ENCODE measurements at regions not wholly inside any gene's neighbourhood (a gene's known extent, or its start where the extent isn't known, plus 50 kb on each side); places are given as distances from the start of the nearest gene placed in this dataset.

GRCh38 chr4:170526471-170526870 is 436.7 kb upstream of the AADAT start:
- no peaks in the 10 kb centered on the region for H3K27me3 ChIP-seq (ENCODE audit: control insufficient read depth in 3 of 3, insufficient read depth in 3 of 3, low read length in 2 of 3)
- H3K9ac ChIP-seq (ENCODE audit: insufficient read depth in 1 of 2, low read length in 2 of 2): no peak overlapping the region
- no peak for TF ChIP-seq CTCF (IDR thresholded peaks at IDR 0.05; ENCODE audit: control extremely low read depth, extremely low read depth)
- no peak for DNase-seq
- no peak for ATAC-seq (ENCODE audit: insufficient read depth, low FRiP score)
- no peaks in the 10 kb centered on the region for H3K9me3 ChIP-seq (ENCODE audit: control insufficient read depth in 4 of 4, insufficient read depth in 3 of 4, low read length in 3 of 4)
- H3K4me1 ChIP-seq (ENCODE audit: control insufficient read depth in 5 of 5, insufficient read depth in 5 of 5, low read length in 5 of 5): no peaks in the 10 kb centered on the region
- no peak overlapping the region for H3K4me3 ChIP-seq
- H3K27ac ChIP-seq (ENCODE audit: low read depth in 1 of 2, low read length in 1 of 2): no peak overlapping the region
- no peaks in the 10 kb centered on the region for H3K36me3 ChIP-seq (ENCODE audit: control insufficient read depth in 4 of 4, insufficient read depth in 4 of 4, low read length in 4 of 4)
- WGBS, 2 donors: 87 to 88% methylated on average over 1 of the region's 1 CpG

GRCh38 chr4:170522427-170522970 is 432.7 kb upstream of the AADAT start:
- Histone ChIP-seq H3K4me1 (ENCODE audit: control insufficient read depth in 5 of 5, insufficient read depth in 5 of 5, low read length in 5 of 5) (no peaks in the 10 kb centered on the region), H3K9me3 (ENCODE audit: control insufficient read depth in 4 of 4, insufficient read depth in 3 of 4, low read length in 3 of 4) (no peaks in the 10 kb centered on the region), H3K36me3 (ENCODE audit: control insufficient read depth in 4 of 4, insufficient read depth in 4 of 4, low read length in 4 of 4) (no peaks in the 10 kb centered on the region), H3K4me3 (no peak overlapping the region), H3K27ac (ENCODE audit: low read depth in 1 of 2, low read length in 1 of 2) (no peak overlapping the region), H3K9ac (ENCODE audit: insufficient read depth in 1 of 2, low read length in 2 of 2) (no peak overlapping the region), H3K27me3 (ENCODE audit: control insufficient read depth in 3 of 3, insufficient read depth in 3 of 3, low read length in 2 of 3) (no peaks in the 10 kb centered on the region)
- ATAC-seq (ENCODE audit: insufficient read depth, low FRiP score): no peak
- DNase-seq: no peak
- no peak for TF ChIP-seq CTCF (IDR thresholded peaks at IDR 0.05; ENCODE audit: control extremely low read depth, extremely low read depth)
- 79 to 84% methylated on average over 5 of the region's 5 CpGs for WGBS, 2 donors

GRCh38 chr4:170497689-170498088 is 407.9 kb upstream of the AADAT start:
- no peak for TF ChIP-seq CTCF (IDR thresholded peaks at IDR 0.05; ENCODE audit: control extremely low read depth, extremely low read depth)
- 61 to 74% methylated on average over 1 of the region's 1 CpG for whole genome bisulfite sequencing, 2 donors
- no peak for DNase-seq
- ATAC-seq (ENCODE audit: insufficient read depth, low FRiP score): no peak
- H3K4me1 ChIP-seq (ENCODE audit: control insufficient read depth in 5 of 5, insufficient read depth in 5 of 5, low read length in 5 of 5): no peaks in the 10 kb centered on the region
- H3K4me3 ChIP-seq: no peak overlapping the region
- H3K9ac ChIP-seq (ENCODE audit: insufficient read depth in 1 of 2, low read length in 2 of 2): no peak overlapping the region
- H3K27me3 ChIP-seq (ENCODE audit: control insufficient read depth in 3 of 3, insufficient read depth in 3 of 3, low read length in 2 of 3): no peaks in the 10 kb centered on the region
- peaks cover 0 to 2% (median under 1%) of the 10 kb centered on the region in 4 donors for H3K9me3 ChIP-seq (ENCODE audit: control insufficient read depth in 4 of 4, insufficient read depth in 3 of 4, low read length in 3 of 4)
- H3K27ac ChIP-seq (ENCODE audit: low read depth in 1 of 2, low read length in 1 of 2): no peak overlapping the region
- H3K36me3 ChIP-seq (ENCODE audit: control insufficient read depth in 4 of 4, insufficient read depth in 4 of 4, low read length in 4 of 4): no peaks in the 10 kb centered on the region

GRCh38 chr4:170497112-170497511 is 407.4 kb upstream of the AADAT start:
- Histone ChIP-seq H3K9me3 (ENCODE audit: control insufficient read depth in 4 of 4, insufficient read depth in 3 of 4, low read length in 3 of 4) (peaks cover 0 to 2% (median under 1%) of the 10 kb centered on the region in 4 donors), H3K4me1 (ENCODE audit: control insufficient read depth in 5 of 5, insufficient read depth in 5 of 5, low read length in 5 of 5) (no peaks in the 10 kb centered on the region), H3K9ac (ENCODE audit: insufficient read depth in 1 of 2, low read length in 2 of 2) (no peak overlapping the region), H3K36me3 (ENCODE audit: control insufficient read depth in 4 of 4, insufficient read depth in 4 of 4, low read length in 4 of 4) (no peaks in the 10 kb centered on the region), H3K4me3 (no peak overlapping the region), H3K27ac (ENCODE audit: low read depth in 1 of 2, low read length in 1 of 2) (no peak overlapping the region), H3K27me3 (ENCODE audit: control insufficient read depth in 3 of 3, insufficient read depth in 3 of 3, low read length in 2 of 3) (no peaks in the 10 kb centered on the region)
- ATAC-seq (ENCODE audit: insufficient read depth, low FRiP score): no peak
- no peak for TF ChIP-seq CTCF (IDR thresholded peaks at IDR 0.05; ENCODE audit: control extremely low read depth, extremely low read depth)
- DNase-seq: no peak
- WGBS, 2 donors: 63 to 69% methylated on average over 12 of the region's 12 CpGs
